ENCODE measurements at regions not wholly inside any gene's neighbourhood (a gene's known extent, or its start where the extent isn't known, plus 50 kb on each side); places are given as distances from the start of the nearest gene placed in this dataset.

GRCh38 chrX:34555481-34555880 is 101.6 kb downstream of the TMEM47 start:
- no peaks in the 10 kb centered on the region for H3K79me2 ChIP-seq (ENCODE audit: control insufficient read depth, insufficient read depth, low read length)
- no peak overlapping the region for H3K9ac ChIP-seq (ENCODE audit: insufficient read depth in 1 of 2, low read depth in 2 of 2, low read length in 2 of 2)
- ChIA-PET POLR2A (no interaction called here), CTCF (ENCODE audit: low intra/inter-chr PET ratio) (no interaction called here)
- no TSS peak for BruUV-seq (replicated peaks)
- in situ Hi-C loops (cut with MboI) = no loop called here
- WGBS (ENCODE audit: insufficient coverage, low coverage, missing lambda C conversion rate) = 2% methylated on average over 6 of the region's 6 CpGs
- no peaks in the 10 kb centered on the region for H3K9me3 ChIP-seq (replicated peaks; ENCODE audit: control insufficient read depth, insufficient read depth, low read depth, low read length)
- no peaks in the 10 kb centered on the region for H3K4me1 ChIP-seq (replicated peaks in 1 of 2; ENCODE audit: control insufficient read depth in 2 of 2, insufficient read depth in 2 of 2, low read length in 2 of 2)
- H3K9me1 ChIP-seq (ENCODE audit: control insufficient read depth, insufficient read depth, low read length) = no peaks in the 10 kb centered on the region
- H3K27me3 ChIP-seq (ENCODE audit: control insufficient read depth in 2 of 2, insufficient read depth in 2 of 2, low read length in 2 of 2) = no peaks in the 10 kb centered on the region
- intact Hi-C loops (cut with micrococcal nuclease) = no loop called here
- no peak overlapping the region for H3K4me2 ChIP-seq (ENCODE audit: insufficient read depth, low read length)
- no peak for FAIRE-seq
- H3K4me3 ChIP-seq = no peak overlapping the region
- ATAC-seq = no peak
- no peaks in the 10 kb centered on the region for H4K20me1 ChIP-seq (replicated peaks; ENCODE audit: control insufficient read depth, insufficient read depth, low read length)
- no peak overlapping the region for H2AFZ ChIP-seq (ENCODE audit: low read depth, low read length)
- no peak overlapping the region for H3K27ac ChIP-seq (ENCODE audit: extremely low read depth, low read depth, low read length)
- DNase-seq (ENCODE audit: extremely low read depth in 1 of 4, low spot score in 3 of 4) = no peak
- H3K36me3 ChIP-seq (ENCODE audit: control insufficient read depth, insufficient read depth, low read length) = no peaks in the 10 kb centered on the region
- TF ChIP-seq HLTF (IDR thresholded peaks at IDR 0.05) (no peak), PHF21A (IDR thresholded peaks at IDR 0.05; ENCODE audit: borderline replicate concordance, low read depth) (no peak), PBX2 (CRISPR knock-in tag; IDR thresholded peaks at IDR 0.05; ENCODE audit: low read depth) (no peak), PBX2 (tag; conservative IDR thresholded peaks at IDR 0.05; ENCODE audit: low read depth) (no peak), RFX7 (CRISPR knock-in tag; IDR thresholded peaks at IDR 0.05) (no peak), MCM2 (IDR thresholded peaks at IDR 0.05; ENCODE audit: low read depth) (no peak), U2AF2 (optimal IDR thresholded peaks at IDR 0.05; ENCODE audit: low read depth, low read length) (no peak), CTCF (IDR thresholded peaks at IDR 0.05 in 2 of 3, conservative IDR thresholded peaks at IDR 0.05 in 1 of 3; ENCODE audit: insufficient read depth in 2 of 3, low read depth in 1 of 3, low read length in 3 of 3) (no peak), DPF2 (IDR thresholded peaks at IDR 0.05) (no peak), PATZ1 (CRISPR knock-in tag; IDR thresholded peaks at IDR 0.05; ENCODE audit: borderline replicate concordance) (no peak), PCBP2 (IDR thresholded peaks at IDR 0.05; ENCODE audit: low read depth, low read length, poor library complexity, severe bottlenecking) (no peak), THAP7 (CRISPR knock-in tag; IDR thresholded peaks at IDR 0.05) (no peak), BMI1 (IDR thresholded peaks at IDR 0.05; ENCODE audit: low read length) (no peak), RNF219 (CRISPR knock-in tag; IDR thresholded peaks at IDR 0.05) (no peak), EP400 (IDR thresholded peaks at IDR 0.05) (no peak), JUNB (CRISPR knock-in tag; conservative IDR thresholded peaks at IDR 0.05) (no peak)

Measured in K562 (cell line).